Mesothelial cell of epicardium (in vitro differentiated cells): ENCODE measurements at regions not wholly inside any gene's neighbourhood (a gene's known extent, or its start where the extent isn't known, plus 50 kb on each side); places are given as distances from the start of the nearest gene placed in this dataset.

Experiments used
- DNase-seq, 2 experiments: peaks; one replicate each; pipeline ENCODE4 v3.0.0; 2021; ENCODE audit warnings: low spot score in 2 of 2; ENCODE audit not compliant: unreplicated experiment in 2 of 2
- H3K27ac Mint-ChIP-seq: 2 replicates; pipeline ENCODE4 v1.8.0; 2021; ENCODE audit warnings: mixed read lengths
- H3K27me3 Mint-ChIP-seq: 2 replicates; pipeline ENCODE4 v1.8.0; 2021; ENCODE audit warnings: low read depth, mixed read lengths
- H3K36me3 Mint-ChIP-seq: 2 replicates; pipeline ENCODE4 v1.8.0; 2021; ENCODE audit warnings: mixed read lengths
- H3K4me1 Mint-ChIP-seq: 2 replicates; pipeline ENCODE4 v1.8.0; 2021; ENCODE audit warnings: mixed read lengths
- H3K4me3 Mint-ChIP-seq: 2 replicates; pipeline ENCODE4 v1.8.0; 2021; ENCODE audit warnings: mild to moderate bottlenecking, moderate library complexity, mixed read lengths
- H3K9me3 Mint-ChIP-seq: 2 replicates; pipeline ENCODE4 v1.8.0; 2021; ENCODE audit warnings: mixed read lengths
- TF ChIP-seq, protein P1 (sequence below): fragments of 200-600 bp; sonication (generic); IDR thresholded peaks from one replicate; pipeline ENCODE4 v1.5.0; 2021; ENCODE audit warnings: antibody characterized with exemption; ENCODE audit not compliant: unreplicated experiment

GRCh38 chr13:83508771-83509301, 373.4 kb downstream of the SLITRK1 start:
- no peak overlapping the region for H3K27ac Mint-ChIP-seq
- no peak overlapping the region for H3K4me3 Mint-ChIP-seq
- TF ChIP-seq, protein P1, sequence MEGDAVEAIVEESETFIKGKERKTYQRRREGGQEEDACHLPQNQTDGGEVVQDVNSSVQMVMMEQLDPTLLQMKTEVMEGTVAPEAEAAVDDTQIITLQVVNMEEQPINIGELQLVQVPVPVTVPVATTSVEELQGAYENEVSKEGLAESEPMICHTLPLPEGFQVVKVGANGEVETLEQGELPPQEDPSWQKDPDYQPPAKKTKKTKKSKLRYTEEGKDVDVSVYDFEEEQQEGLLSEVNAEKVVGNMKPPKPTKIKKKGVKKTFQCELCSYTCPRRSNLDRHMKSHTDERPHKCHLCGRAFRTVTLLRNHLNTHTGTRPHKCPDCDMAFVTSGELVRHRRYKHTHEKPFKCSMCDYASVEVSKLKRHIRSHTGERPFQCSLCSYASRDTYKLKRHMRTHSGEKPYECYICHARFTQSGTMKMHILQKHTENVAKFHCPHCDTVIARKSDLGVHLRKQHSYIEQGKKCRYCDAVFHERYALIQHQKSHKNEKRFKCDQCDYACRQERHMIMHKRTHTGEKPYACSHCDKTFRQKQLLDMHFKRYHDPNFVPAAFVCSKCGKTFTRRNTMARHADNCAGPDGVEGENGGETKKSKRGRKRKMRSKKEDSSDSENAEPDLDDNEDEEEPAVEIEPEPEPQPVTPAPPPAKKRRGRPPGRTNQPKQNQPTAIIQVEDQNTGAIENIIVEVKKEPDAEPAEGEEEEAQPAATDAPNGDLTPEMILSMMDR, result no peak
- no peaks in the 10 kb centered on the region for H3K36me3 Mint-ChIP-seq
- peaks cover 2% of the 10 kb centered on the region for H3K27me3 Mint-ChIP-seq
- no peak for DNase-seq
- no peaks in the 10 kb centered on the region for H3K4me1 Mint-ChIP-seq
- no peaks in the 10 kb centered on the region for H3K9me3 Mint-ChIP-seq

- no peak overlapping the region for H3K4me3 Mint-ChIP-seq
- no peak overlapping the region for H3K27ac Mint-ChIP-seq
- no peaks in the 10 kb centered on the region for H3K36me3 Mint-ChIP-seq
- H3K4me1 Mint-ChIP-seq, result no peaks in the 10 kb centered on the region
- TF ChIP-seq, protein P1, result no peak
- H3K27me3 Mint-ChIP-seq, result no peaks in the 10 kb centered on the region
- peaks cover 3% of the 10 kb centered on the region for H3K9me3 Mint-ChIP-seq
- DNase-seq, result no peak
These were observed 378.9 kb downstream of the SLITRK1 start for GRCh38 chr13:83503424-83503823.

DNA sequence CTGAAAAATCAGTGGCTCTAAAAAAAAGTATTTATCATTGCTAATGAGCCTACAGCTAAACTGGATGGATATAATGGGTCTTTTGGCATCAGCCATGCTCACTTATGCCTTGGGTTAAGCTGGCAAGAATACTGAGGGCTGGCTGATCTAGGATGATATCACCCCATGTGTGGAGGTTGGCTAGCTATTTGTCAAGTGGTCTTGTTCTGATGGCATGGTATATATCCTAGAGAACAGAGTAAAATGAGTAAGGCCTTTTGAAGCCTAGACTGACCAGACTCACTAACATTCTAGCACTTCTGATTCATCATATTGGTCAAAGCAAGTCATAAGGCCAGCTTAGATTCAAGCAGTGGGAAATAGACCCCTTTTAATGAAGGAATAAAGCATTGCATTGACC, 383.0 kb downstream of the SLITRK1 start:
- Mint-ChIP-seq H3K9me3 (peaks cover 3% of the 10 kb centered on the region), H3K27ac (no peak overlapping the region), H3K4me1 (no peaks in the 10 kb centered on the region), H3K36me3 (no peaks in the 10 kb centered on the region), H3K27me3 (no peaks in the 10 kb centered on the region), H3K4me3 (no peak overlapping the region)
- TF ChIP-seq, protein P1, result no peak
- no peak for DNase-seq

DNA sequence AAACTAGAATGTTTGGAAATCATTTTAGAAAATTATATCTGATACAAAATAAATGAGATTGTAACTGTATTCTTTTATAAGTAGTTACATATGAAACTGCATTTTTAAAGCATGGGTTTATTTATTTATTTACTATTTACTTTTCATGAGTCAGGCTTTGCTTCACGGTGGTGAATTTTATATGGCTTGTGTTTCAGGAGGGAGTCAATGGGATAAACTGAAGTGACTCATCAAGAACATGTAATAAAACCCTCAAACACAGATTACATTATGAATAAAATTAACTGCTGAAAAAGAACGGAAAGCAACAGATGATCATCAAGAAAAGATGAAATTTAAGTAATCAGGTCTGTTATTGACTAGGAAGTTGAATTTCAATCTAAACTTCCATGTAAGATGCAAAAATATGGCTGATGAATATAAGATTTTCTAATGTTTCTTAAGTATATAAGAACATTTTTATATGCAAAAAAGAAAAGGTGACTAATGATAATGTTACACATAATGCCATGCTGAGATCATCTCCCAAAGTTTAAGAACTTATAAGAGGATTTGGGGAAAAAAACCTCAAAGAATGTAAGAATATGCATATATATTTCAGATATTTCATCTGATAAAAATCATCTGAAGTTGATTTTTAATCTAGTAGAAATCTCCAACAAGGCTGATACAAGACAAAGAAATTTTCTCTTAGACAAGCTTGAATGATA, 383.6 kb downstream of the SLITRK1 start:
- no peaks in the 10 kb centered on the region for H3K36me3 Mint-ChIP-seq
- TF ChIP-seq, protein P1, result no peak
- DNase-seq, result no peak
- no peak overlapping the region for H3K4me3 Mint-ChIP-seq
- H3K27me3 Mint-ChIP-seq, result no peaks in the 10 kb centered on the region
- no peak overlapping the region for H3K27ac Mint-ChIP-seq
- H3K9me3 Mint-ChIP-seq, result peaks cover 3% of the 10 kb centered on the region
- H3K4me1 Mint-ChIP-seq, result no peaks in the 10 kb centered on the region

GRCh38 chr13:83498045-83498444, 384.2 kb downstream of the SLITRK1 start:
- Mint-ChIP-seq H3K27me3 (no peaks in the 10 kb centered on the region), H3K4me3 (no peak overlapping the region), H3K9me3 (peaks cover 3% of the 10 kb centered on the region), H3K4me1 (no peaks in the 10 kb centered on the region), H3K27ac (no peak overlapping the region), H3K36me3 (no peaks in the 10 kb centered on the region)
- DNase-seq, result no peak
- TF ChIP-seq, protein P1, result no peak

GRCh38 chr13:83496501-83496900, 385.8 kb downstream of the SLITRK1 start:
- TF ChIP-seq, protein P1, result no peak
- H3K9me3 Mint-ChIP-seq, result no peaks in the 10 kb centered on the region
- no peak overlapping the region for H3K4me3 Mint-ChIP-seq
- no peak for DNase-seq
- H3K36me3 Mint-ChIP-seq, result no peaks in the 10 kb centered on the region
- H3K27ac Mint-ChIP-seq, result no peak overlapping the region
- peaks cover 3% of the 10 kb centered on the region for H3K4me1 Mint-ChIP-seq
- no peaks in the 10 kb centered on the region for H3K27me3 Mint-ChIP-seq
